Activated CD8-positive, alpha-beta T cell treated with anti-CD3 and anti-CD28 coated beads, Interleukin-2, amount 10 ng/mL, durations not matched to agents 7 days and 5 days (primary cell): ENCODE measurements at regions not wholly inside any gene's neighbourhood (a gene's known extent, or its start where the extent isn't known, plus 50 kb on each side); places are given as distances from the start of the nearest gene placed in this dataset.

Source experiments
- ATAC-seq: fragments of 150-1000 bp; cut with Tn5 transposase; one replicate; pipeline ENCODE4 v1.10.0; 2021; ENCODE audit warnings: moderate library complexity
- CTCF ChIA-PET: fragments of 350-600 bp; sonication (Branson Sonifier 250); formaldehyde crosslinking; loops from one replicate; lab custom pipeline; 2021; ENCODE audit warnings: antibody characterized with exemption; lab: Charles Lee
- POLR2A ChIA-PET: fragments of 350-600 bp; sonication (Branson Sonifier 250); formaldehyde crosslinking; loops from one replicate; lab custom pipeline; 2021; ENCODE audit warnings: antibody characterized with exemption; lab: Charles Lee
- DNase-seq: peaks from one replicate; pipeline ENCODE4 v3.0.0-alpha.2; 2020
- H3K27ac Mint-ChIP-seq: one replicate; pipeline ENCODE4 v1.8.0; 2021; ENCODE audit warnings: mild to moderate bottlenecking, mixed read lengths
- H3K27me3 Mint-ChIP-seq: one replicate; pipeline ENCODE4 v1.8.0; 2021; ENCODE audit warnings: low read depth, mixed read lengths
- H3K36me3 Mint-ChIP-seq: one replicate; pipeline ENCODE4 v1.8.0; 2021; ENCODE audit warnings: low read depth, mixed read lengths
- H3K4me1 Mint-ChIP-seq: one replicate; pipeline ENCODE4 v1.8.0; 2021; ENCODE audit warnings: low read depth, mixed read lengths
- H3K4me3 Mint-ChIP-seq: one replicate; pipeline ENCODE4 v1.8.0; 2021; ENCODE audit warnings: mild to moderate bottlenecking, mixed read lengths
- H3K9me3 Mint-ChIP-seq: one replicate; pipeline ENCODE4 v1.8.0; 2022; ENCODE audit warnings: mixed read lengths; ENCODE audit not compliant: insufficient read depth

- Mint-ChIP-seq H3K36me3 (no peaks in the 10 kb centered on the region), H3K9me3 (no peaks in the 10 kb centered on the region), H3K4me1 (no peaks in the 10 kb centered on the region), H3K4me3 (no peak overlapping the region), H3K27ac (no peak overlapping the region), H3K27me3 (no peaks in the 10 kb centered on the region)
- no peak for ATAC-seq
- ChIA-PET POLR2A (no interaction called here), CTCF (no interaction called here)
- DNase-seq, result no peak
Observed at GRCh38 chr16:72542102-72542501, 370.1 kb upstream of the PMFBP1 start.

GRCh38 chr16:72537664-72538063 is 365.7 kb upstream of the PMFBP1 start:
- Mint-ChIP-seq H3K4me3 (no peak overlapping the region), H3K9me3 (peaks cover 1% of the 10 kb centered on the region), H3K27ac (no peak overlapping the region), H3K27me3 (no peaks in the 10 kb centered on the region), H3K36me3 (no peaks in the 10 kb centered on the region), H3K4me1 (no peaks in the 10 kb centered on the region)
- ATAC-seq (no peak), DNase-seq (no peak)
- ChIA-PET POLR2A (no interaction called here), CTCF (no interaction called here)

- ATAC-seq (no peak), DNase-seq (no peak)
- no peaks in the 10 kb centered on the region for H3K36me3 Mint-ChIP-seq
- H3K4me1 Mint-ChIP-seq, result no peaks in the 10 kb centered on the region
- CTCF ChIA-PET, result no interaction called here
- H3K27me3 Mint-ChIP-seq, result no peaks in the 10 kb centered on the region
- no peak overlapping the region for H3K27ac Mint-ChIP-seq
- no peak overlapping the region for H3K4me3 Mint-ChIP-seq
- POLR2A ChIA-PET, result no interaction called here
- H3K9me3 Mint-ChIP-seq, result peaks cover 9% of the 10 kb centered on the region
Observed at GRCh38 chr16:72536723-72537435, 364.9 kb upstream of the PMFBP1 start.

GRCh38 chr16:72532906-72533410 is 361.0 kb upstream of the PMFBP1 start:
- Mint-ChIP-seq H3K27me3 (no peaks in the 10 kb centered on the region), H3K36me3 (peaks cover 3% of the 10 kb centered on the region), H3K4me3 (no peak overlapping the region), H3K27ac (no peak overlapping the region), H3K9me3 (peaks cover 14% of the 10 kb centered on the region), H3K4me1 (no peaks in the 10 kb centered on the region)
- ATAC-seq (no peak), DNase-seq (no peak)
- CTCF ChIA-PET, result no interaction called here
- POLR2A ChIA-PET, result no interaction called here

- ChIA-PET CTCF (no interaction called here), POLR2A (no interaction called here)
- Mint-ChIP-seq H3K27ac (no peak overlapping the region), H3K4me1 (no peaks in the 10 kb centered on the region), H3K27me3 (no peaks in the 10 kb centered on the region), H3K36me3 (peaks cover 3% of the 10 kb centered on the region), H3K9me3 (peaks cover 14% of the 10 kb centered on the region), H3K4me3 (no peak overlapping the region)
- DNase-seq (no peak), ATAC-seq (no peak)
Observed at GRCh38 chr16:72530434-72530833, 358.5 kb upstream of the PMFBP1 start.

GRCh38 chr16:72523087-72523486 is 351.1 kb upstream of the PMFBP1 start:
- peaks cover 5% of the 10 kb centered on the region for H3K9me3 Mint-ChIP-seq
- no peak overlapping the region for H3K4me3 Mint-ChIP-seq
- CTCF ChIA-PET, result no interaction called here
- no peak for DNase-seq
- ATAC-seq, result no peak
- H3K27ac Mint-ChIP-seq, result no peak overlapping the region
- H3K36me3 Mint-ChIP-seq, result peaks cover 22% of the 10 kb centered on the region
- H3K4me1 Mint-ChIP-seq, result no peaks in the 10 kb centered on the region
- POLR2A ChIA-PET, result no interaction called here
- H3K27me3 Mint-ChIP-seq, result no peaks in the 10 kb centered on the region

- no peak for ATAC-seq
Observed at GRCh38 chr16:72517154-72517553, 345.2 kb upstream of the PMFBP1 start.

GRCh38 chr16:72511171-72511570 is 339.2 kb upstream of the PMFBP1 start:
- no peak overlapping the region for H3K4me3 Mint-ChIP-seq
- DNase-seq (no peak), ATAC-seq (no peak)
- H3K36me3 Mint-ChIP-seq, result no peaks in the 10 kb centered on the region
- no peaks in the 10 kb centered on the region for H3K9me3 Mint-ChIP-seq
- no peaks in the 10 kb centered on the region for H3K4me1 Mint-ChIP-seq
- H3K27me3 Mint-ChIP-seq, result no peaks in the 10 kb centered on the region
- CTCF ChIA-PET, result no interaction called here
- H3K27ac Mint-ChIP-seq, result no peak overlapping the region
- POLR2A ChIA-PET, result no interaction called here

More at GRCh38 chr16:72517154-72517553, 345.2 kb upstream of the PMFBP1 start:
- no peak overlapping the region for H3K27ac Mint-ChIP-seq
- H3K4me1 Mint-ChIP-seq, result no peaks in the 10 kb centered on the region
- CTCF ChIA-PET, result no interaction called here
- H3K9me3 Mint-ChIP-seq, result no peaks in the 10 kb centered on the region
- H3K4me3 Mint-ChIP-seq, result no peak overlapping the region
- no peaks in the 10 kb centered on the region for H3K27me3 Mint-ChIP-seq
- DNase-seq, result no peak
- POLR2A ChIA-PET, result no interaction called here
- H3K36me3 Mint-ChIP-seq, result peaks cover 14% of the 10 kb centered on the region

- no peaks in the 10 kb centered on the region for H3K27me3 Mint-ChIP-seq
- H3K4me3 Mint-ChIP-seq, result no peak overlapping the region
- H3K9me3 Mint-ChIP-seq, result no peaks in the 10 kb centered on the region
- ChIA-PET CTCF (no interaction called here), POLR2A (no interaction called here)
- H3K4me1 Mint-ChIP-seq, result no peaks in the 10 kb centered on the region
- ATAC-seq (no peak), DNase-seq (no peak)
- no peak overlapping the region for H3K27ac Mint-ChIP-seq
- no peaks in the 10 kb centered on the region for H3K36me3 Mint-ChIP-seq
Observed at GRCh38 chr16:72508191-72508590, 336.2 kb upstream of the PMFBP1 start.

GRCh38 chr16:72502594-72503005 is 330.6 kb upstream of the PMFBP1 start:
- Mint-ChIP-seq H3K27ac (no peak overlapping the region), H3K4me1 (no peaks in the 10 kb centered on the region), H3K27me3 (no peaks in the 10 kb centered on the region), H3K36me3 (no peaks in the 10 kb centered on the region), H3K4me3 (no peak overlapping the region), H3K9me3 (no peaks in the 10 kb centered on the region)
- DNase-seq, result no peak
- POLR2A ChIA-PET, result no interaction called here
- CTCF ChIA-PET, result interaction anchor here (0.7 to 2.0 kb wide), 9 partner anchors 102 to 694 kb away, joined by 3 to 10 read pairs (median 3); no protein-coding TSS in a partner anchor
- ATAC-seq, result no peak

- Mint-ChIP-seq H3K4me1 (no peaks in the 10 kb centered on the region), H3K36me3 (no peaks in the 10 kb centered on the region), H3K4me3 (no peak overlapping the region), H3K27me3 (no peaks in the 10 kb centered on the region), H3K27ac (no peak overlapping the region), H3K9me3 (no peaks in the 10 kb centered on the region)
- ChIA-PET POLR2A (no interaction called here), CTCF (interaction anchor here (0.9 to 2.0 kb wide), 7 partner anchors 102 to 695 kb away, joined by 3 to 10 read pairs (median 5); no protein-coding TSS in a partner anchor)
- peak; percentile 68 for ATAC-seq
- peak; percentile 63 for DNase-seq
Observed at GRCh38 chr16:72501739-72502593, 330.0 kb upstream of the PMFBP1 start.

GRCh38 chr16:72500545-72500944 is 328.6 kb upstream of the PMFBP1 start:
- H3K27me3 Mint-ChIP-seq, result no peaks in the 10 kb centered on the region
- H3K9me3 Mint-ChIP-seq, result no peaks in the 10 kb centered on the region
- H3K4me1 Mint-ChIP-seq, result no peaks in the 10 kb centered on the region
- ChIA-PET POLR2A (no interaction called here), CTCF (interaction anchor here (0.5 to 0.9 kb wide), 2 partner anchors 356 to 435 kb away, joined by 3 to 7 read pairs; no protein-coding TSS in a partner anchor)
- ATAC-seq, result no peak
- no peaks in the 10 kb centered on the region for H3K36me3 Mint-ChIP-seq
- no peak for DNase-seq
- H3K4me3 Mint-ChIP-seq, result no peak overlapping the region
- H3K27ac Mint-ChIP-seq, result no peak overlapping the region
